Stimulated activated CD4-positive, alpha-beta T cell treated with anti-CD3 and anti-CD28 coated beads, Interleukin-1b, Interleukin-23, amount 100 ng/mL, for 4 hours (primary cell): ENCODE measurements at regions not wholly inside any gene's neighbourhood (a gene's known extent, or its start where the extent isn't known, plus 50 kb on each side); places are given as distances from the start of the nearest gene placed in this dataset.
"Not testable (repeated sequence)": the region's sequence is repeated elsewhere in the genome, so short reads cannot be mapped to it uniquely, and the experiment has no call there.

Experiments used
- DNase-seq, 2 donors: peaks; one replicate each; pipeline ENCODE4 v3.0.0-alpha.2; 2020; ENCODE audit warnings: low read depth in 2 of 2

DNA sequence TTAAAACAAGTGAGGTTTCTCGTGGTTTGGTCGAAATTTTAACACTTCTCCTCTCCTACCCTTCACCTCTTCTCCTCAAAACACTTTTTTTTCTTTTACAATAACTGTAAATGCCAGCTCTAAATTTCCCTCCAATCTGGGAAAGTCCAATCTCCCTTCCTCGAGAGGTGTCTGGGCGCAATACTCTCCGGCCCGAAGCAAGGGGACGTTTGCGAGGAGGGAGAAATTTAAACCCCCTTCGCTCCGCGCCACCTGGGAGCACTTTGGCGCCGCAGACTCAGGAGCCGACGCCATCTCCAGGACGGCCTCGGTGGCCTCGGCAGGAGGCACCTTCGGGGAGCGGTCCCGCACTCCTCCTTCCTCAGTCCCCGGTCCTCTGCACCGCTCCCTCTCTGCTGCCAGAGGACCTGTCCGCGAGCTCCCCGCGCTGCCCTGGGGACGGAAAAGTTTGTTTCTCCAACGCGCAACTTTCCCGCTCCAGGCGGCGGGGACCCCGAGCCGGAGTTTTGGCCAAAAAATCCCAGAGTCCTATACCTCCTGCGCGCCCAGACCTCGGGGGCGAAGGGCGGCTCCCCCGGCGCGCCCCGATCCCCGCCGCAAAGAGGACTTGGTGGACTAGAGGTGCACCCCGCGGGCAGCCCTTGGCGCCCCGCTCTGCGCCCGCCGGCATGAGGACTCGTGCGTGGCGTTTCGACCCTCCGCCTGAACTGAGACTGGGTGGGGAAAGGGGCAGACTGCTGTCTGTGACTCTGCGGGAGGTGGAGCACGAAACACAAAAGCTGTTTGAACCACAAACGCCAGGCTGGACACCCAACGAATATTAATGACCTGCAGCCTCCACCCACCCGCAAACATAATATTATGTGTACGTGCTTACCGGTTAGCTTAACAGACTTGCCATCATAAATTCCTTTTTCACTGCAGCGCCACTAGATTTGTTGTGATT is 95.2 kb upstream of the HMGA2 start:
- no peak for DNase-seq

DNA sequence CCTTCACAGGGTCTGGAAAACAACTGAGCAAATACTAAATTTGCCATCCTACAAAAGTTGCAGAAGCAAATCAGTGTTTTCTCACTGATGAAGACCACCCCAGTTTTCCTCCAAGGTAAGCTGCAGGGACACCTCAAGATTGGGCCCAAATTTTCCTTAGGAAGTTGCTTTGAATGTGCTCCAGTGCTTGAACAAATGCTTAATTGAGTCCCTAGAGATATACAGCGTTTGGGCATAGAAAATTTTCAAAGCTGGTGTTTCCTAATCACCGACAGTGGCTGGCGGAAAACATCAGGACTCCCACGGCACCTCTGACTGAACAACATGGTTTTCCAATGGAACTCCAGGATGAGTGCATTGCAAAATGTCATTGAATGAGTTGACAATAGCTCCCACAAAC is 92.5 kb upstream of the HMGA2 start:
- no peak for DNase-seq

DNA sequence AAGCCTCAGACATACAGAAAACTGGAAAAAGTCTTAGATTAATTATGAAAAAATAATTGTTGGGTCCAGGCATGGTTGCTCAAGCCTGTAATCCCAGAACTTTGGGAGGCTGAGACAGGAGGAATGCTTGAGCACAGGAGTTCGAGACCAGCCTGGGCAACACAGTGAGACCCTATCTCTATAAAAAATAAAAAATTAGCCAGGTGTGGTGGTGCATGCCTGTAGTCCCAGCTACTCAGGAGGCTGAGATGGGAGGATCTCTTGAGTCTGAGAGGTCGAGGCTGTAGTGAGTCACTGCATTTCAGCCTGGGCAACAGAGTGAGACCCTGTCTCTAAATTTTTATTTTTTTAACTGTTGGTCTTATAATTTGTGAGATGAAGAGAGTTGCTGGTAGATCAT is 90.6 kb upstream of the HMGA2 start:
- DNase-seq = not testable (repeated sequence)

DNA sequence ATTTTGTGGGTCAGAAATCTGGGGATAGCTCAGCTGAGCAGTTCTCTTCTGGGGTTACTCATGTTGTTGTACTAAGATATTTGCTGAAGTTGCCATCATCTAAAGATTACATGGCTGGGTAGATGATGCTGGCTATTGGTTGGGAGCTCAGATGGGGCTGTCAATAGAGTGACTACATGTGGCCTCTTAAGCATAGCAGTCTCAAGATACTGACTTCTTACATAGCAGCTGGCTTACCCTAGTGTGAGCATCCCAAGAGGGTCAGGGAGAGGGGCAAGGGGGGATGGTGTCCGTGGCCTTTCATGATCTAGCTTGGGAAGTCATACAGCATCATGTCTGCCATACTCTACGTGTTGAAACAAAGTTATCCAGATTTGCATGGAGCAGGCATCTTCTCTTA is 90.1 kb upstream of the HMGA2 start:
- DNase-seq = no peak

DNA sequence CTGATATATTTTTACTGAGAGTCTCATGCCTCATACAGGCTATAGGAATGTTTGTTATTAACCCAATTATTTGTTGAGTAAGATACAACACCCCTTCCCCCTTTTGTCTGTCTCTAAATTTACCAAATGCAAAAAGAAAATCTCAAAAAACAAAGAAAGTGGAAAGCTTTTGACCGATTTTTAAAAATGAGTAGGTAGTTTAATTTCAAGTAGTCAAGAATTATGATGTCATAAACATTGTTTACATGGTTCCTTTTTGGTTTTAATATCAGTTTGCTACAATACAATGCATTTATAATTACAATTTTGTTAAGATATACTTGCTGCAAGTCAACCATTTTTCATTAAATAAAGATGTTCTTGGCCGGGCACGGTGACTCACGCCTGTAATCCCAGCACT is 84.7 kb upstream of the HMGA2 start:
- no peak for DNase-seq

DNA sequence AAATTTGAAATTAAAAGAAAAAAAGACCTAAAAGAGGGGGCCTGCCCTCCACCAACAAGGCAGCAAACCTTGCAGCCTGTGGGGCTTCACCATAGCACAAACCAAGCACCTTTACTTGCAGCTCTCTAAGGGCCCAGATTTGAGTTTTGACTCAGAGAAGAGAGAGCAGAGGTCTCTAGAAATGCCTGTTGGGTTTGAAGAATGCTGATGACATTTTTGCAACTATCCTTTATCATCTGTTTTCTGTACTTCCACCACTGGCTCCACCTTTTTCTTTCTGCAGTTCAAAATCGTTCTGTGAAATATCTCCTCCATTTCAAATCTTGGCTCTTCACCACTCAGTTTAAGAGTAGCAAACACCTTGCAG is 83.8 kb upstream of the HMGA2 start:
- no peak for DNase-seq

DNA sequence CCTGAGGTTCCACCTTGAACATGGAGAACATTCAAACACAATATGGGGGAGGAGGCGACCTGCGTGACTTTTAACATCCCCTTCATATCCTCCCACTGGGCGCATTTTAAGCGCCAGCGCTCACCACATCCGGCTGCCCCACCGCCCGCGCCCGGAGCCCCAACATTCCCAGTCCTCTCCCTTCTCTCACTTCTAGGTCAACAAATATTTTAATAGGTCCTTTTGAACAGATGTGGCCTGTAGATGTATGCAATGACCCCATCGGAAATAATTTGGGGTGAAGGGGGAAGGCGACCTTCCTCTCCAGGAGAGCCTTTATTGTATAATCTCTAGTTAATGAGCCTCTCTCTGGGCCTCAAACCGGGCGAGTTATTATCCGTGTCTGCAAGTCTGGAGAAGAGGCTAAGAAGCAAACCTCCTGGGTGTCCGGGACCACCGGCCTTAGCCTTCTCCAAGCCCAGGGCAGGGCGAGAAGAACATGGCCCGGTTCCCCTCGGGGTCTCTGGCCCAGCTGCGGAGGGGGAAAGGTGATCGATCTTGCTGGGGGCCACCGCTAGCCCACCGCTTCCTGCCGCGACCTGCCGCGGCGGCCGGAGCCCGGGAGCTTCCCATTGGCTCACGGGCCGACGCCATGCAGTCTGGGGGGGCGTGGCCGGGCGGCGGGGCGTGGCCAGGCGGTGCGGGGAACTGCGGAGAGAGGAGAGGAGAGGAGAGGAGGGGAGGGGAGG is 83.2 kb upstream of the HMGA2 start:
- DNase-seq = peak; percentile 40 to 69

DNA sequence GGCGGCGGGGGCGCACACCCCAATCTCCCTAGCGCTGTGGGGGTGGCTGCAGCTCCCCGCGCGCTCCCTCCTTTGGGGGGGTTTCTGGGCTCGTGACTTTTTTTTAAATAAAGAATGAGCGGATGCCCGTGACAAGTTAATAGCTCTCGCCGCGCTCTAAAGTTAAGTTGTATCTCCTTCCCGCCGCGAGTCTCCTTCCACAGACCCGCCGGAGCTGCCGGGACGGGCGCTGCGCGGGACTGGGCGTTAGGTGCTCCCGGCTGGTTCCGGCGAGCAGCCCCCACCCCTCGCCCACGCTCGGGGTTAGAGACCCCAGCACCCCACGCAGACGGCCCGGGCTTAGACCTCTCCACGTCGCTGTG is 82.6 kb upstream of the HMGA2 start:
- no peak for DNase-seq

DNA sequence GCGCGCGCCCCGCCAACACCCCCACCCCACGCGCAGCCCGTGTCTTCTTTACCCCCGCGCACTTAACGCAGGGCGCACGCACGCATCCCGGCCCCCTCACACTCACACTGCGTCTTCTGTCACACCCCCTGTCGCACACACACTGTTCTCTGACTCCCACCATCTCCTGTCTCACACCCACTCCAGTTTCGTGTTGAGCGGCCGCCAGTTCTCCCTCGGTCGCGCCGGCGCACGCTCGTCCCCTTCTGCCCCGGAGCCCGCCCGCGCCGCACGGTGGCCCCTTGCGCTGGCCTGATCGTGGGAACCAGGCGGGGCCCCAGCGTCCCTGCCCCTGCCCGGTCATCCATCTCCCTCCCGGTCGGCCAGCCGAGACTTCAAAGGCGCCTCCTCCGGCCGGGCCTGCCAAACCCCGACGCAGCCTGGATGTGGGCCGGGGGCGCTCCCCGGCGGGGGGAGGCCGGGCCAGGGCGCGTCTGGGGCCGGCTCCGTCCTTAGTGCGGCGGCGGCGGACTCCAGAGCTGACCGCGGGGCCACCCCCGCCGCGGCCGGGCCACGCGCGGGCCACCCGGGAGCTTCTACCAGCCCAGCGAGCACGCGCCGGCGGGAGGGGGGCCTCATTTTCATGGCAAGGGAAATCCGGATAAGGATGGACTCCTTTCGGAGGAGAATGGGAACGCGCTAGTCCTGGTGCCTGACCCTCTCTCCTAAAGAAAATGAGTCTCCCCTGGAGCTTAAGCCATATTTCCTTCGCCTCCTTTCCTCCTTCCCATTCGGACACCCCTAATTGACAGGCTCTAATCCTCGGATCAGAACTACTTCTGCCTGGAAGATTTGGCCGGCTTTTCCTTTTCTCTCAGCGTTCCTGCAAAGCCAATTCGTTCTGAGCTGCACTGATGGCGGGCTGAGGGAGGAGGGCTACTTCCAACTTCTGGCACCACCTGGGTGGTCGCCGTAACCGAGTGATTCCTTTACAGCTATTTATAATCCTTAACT is 82.0 kb upstream of the HMGA2 start:
- DNase-seq = no peak

DNA sequence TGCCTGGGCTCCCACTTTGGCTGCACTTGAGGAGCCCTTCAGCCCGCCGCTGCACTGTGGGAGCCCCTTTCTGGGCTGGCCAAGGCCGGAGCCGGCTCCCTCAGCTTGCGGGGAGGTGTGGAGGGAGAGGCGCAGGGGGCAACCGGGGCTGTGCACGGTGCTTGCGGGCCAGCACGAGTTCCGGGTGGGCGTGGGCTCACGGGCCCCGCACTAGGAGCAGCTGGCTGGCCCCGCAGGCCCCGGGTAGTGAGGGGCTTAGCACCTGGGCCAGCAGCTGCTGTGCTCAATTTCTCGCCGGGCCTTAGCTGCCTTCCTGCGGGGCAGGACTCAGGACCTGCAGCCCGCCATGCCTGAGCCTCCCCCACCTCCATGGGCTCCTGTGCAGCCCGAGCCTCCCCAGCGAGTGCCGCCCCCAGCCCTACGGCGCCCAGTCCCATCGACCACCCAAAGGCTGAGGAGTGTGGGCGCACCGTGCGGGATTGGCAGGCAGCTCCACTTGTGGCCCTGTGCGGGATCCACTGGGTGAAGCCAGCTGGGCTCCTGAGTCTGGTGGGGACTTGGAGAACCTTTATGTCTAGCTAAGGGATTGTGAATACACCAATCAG is 79.9 kb upstream of the HMGA2 start:
- not testable (repeated sequence) for DNase-seq

DNA sequence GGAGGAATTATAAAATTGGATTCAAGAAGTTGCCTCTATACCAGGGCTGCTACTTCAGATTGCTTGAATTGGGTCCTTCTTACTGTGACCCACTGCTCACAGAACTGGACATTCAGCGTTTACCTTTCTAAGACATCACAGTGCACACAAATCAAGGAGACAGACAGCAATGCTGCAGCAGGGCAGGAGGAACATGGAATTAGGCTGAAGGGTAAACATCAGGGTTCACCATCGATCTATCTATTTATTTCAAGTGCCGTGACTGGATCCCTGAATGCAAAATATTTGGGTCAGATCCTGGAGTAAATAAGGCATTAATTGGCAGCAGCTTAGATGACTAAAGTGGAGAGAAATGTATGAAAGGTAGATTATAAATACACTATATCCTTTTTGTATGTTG is 76.9 kb upstream of the HMGA2 start:
- DNase-seq = no peak

DNA sequence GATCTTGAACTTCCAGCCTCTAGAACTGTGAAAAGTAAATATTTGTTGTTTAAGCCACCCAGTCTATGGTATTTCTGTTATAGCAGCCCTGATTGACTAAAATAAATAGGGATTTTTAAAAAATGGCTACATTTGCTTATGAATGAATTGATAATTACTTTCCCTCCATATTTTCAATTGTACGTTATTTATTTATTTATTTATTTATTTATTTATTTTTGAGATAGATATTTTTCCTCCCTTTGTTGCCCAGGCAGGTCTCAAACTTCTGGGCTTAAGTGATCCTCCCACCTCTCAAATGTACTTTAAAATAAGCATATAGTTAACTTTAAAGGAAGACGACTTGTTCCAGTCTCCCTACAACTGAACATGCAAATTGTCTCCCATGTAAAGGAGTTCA is 76.0 kb upstream of the HMGA2 start:
- DNase-seq = no peak

DNA sequence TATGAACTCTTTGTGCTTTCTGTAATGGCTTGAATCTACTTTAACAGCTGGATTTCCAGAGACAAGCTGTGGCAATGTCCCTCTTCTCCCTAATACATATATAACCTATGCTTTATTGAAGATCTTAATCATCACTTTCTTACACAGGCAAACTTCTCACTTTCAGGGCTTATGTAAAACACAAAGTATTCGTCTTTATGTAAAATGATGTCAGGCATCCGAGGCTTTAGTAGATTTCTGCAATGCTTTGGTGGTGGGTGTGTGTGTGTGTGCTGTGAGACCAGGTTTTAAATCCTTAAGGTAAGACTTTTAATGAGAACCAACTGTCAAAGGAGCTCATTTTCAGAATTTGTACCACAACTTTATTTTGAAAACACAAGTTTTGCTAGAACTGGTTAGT is 70.0 kb upstream of the HMGA2 start:
- no peak for DNase-seq

DNA sequence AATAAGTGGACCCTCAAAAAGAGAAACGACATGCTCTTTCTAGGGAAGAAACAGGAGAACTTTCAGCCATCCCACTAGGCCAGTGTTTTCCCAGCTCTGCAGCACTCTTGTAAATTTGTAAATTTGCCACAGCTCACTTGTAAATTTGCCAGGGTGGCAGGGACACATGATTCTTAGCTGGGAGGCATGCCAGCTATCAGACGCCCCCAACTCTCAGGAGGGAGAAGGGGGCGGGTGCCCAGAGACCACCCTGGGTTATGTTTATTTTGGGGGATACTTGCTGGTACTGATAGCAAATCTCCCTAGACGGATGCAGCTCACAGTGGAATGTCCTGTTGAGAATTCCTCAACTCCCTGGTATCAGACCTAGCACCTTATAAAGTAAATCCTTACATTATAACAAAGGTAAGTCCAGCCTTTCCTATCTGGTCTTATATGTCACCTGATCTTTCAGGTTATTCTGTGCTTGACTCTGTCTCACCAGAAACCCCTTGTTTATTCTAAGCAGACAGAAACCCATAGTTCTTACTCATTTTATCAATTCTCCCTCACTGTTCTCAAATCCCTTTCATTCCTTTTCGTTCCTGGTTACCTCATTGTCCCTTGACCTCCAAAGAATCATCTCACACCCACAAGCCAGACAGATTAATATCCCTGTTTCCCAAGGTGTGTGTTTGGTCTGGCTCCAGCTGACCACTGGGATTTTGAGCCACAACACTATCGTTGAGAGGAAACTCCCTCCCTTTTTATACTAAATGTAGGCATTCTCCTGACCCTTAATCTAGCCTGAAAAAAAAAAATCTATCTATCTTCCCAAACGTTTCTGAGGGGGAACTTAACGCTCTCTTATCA is 69.3 kb upstream of the HMGA2 start:
- DNase-seq = no peak

DNA sequence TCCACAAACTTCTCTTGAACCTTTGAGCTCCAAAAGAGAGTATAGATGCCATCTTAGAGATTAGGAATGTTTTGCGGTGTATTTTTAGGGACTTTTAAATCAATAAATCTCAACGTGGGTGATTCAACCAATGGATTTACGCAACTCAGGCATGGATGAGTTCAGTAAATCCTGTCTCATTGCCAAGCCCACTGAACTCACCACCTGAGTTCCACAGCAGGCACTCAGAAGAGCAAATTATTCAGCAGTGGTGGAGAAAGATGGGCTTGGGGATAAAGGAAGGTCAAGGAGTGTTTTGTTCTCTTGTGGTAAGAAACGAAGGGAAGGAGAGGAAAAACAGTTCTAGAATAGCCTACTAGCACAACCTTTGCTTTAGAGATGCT is 68.7 kb upstream of the HMGA2 start:
- DNase-seq = no peak

DNA sequence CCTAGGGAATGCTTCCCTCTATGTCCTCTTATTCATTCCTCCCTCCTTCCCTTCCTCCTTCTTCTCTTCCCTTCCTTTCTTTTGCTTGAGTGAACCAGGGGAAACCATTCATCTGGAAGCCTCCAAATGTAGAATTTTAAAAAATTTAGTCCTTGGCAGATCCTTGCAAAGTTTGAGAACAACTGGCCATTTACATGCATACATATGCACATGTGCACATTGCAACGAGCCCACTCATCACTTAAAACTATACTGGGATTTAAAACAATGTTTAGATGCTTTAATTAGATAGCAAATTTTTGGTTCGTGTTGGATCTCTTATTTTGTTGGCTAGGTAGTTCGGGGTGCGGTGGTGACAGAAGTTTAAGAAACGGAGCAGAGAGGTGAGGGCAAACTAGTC is 68.0 kb upstream of the HMGA2 start:
- DNase-seq = no peak

DNA sequence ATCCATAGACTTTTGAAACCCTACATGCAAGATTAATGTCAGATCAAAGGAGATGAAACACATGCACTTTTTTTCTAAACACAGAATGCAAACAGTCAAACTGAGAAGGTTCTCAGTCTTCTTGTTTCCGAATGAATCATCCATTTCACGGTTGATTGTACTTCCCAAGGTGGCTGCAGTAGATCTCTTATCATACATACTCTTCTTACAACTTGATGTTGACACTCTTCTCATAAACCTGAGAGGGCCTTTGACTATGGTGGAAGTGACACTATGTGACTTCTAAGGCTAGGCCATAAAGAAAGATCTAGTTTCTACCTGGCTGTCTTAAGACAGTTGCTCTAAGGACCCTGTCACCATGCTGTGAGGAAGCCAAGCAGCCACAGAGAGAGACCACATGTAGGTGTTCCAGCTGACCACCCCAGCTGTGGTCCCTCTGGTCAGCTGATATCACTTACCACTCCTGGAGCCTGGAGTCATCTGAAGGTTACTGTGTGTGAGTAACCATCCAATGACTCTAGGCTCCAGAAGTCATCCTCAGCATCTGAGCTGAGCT is 67.2 kb upstream of the HMGA2 start:
- DNase-seq = no peak

DNA sequence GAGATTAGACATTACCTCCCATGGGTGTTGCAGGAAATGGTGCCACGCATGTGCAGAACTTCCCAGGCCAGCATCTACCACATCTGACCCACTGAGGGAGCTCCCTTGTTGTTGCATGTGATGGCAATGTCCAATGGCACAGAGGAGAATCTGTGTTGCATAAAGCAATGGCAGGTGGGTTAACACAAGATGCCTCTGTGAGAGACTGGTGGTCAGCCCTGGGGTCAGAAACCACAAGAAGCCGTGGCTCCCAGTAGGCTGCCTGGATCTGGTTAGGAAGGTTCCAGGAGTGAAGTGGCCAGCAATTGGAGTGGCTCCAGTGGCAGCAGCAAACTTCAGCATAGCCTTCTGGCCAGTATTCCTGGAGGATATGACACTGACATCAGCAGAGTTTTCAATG is 65.9 kb upstream of the HMGA2 start:
- DNase-seq = no peak

DNA sequence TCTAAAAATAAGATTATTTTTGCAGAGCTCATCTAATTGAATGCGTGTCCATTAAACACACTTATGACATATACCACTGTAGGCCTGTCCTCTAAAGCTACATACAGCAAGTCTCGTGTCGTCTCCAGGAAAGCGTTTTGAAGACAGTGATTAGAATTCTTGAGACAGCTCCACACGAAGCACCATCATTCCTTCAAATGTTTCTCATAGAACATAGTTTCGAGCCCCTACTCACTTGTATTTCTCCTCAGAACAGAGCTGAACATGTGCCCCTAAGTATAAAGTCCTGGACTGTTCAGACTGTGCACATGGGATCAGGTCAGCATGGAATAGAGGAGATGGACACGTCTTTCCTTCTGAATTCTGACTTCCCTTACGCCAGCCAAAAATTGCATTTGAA is 64.5 kb upstream of the HMGA2 start:
- DNase-seq = no peak

DNA sequence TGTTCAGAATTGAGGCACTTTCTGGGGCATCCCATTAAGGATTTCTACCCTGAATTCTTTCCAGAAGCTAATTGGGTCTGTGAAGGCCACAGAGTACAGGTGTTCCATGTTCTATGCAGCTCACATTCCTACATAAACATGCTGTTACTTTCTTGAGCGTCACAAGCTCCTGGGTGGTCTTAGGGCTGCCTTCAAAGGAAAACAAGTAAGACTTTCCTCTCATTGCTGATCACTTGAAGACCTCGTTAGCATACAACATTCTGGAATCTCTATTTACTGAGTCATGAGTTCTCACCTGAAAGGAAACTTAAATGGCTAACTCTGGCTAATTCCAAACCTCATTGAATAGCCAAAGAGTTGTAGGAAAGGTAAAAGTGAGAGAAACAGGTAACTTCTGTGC is 63.0 kb upstream of the HMGA2 start:
- DNase-seq = no peak

DNA sequence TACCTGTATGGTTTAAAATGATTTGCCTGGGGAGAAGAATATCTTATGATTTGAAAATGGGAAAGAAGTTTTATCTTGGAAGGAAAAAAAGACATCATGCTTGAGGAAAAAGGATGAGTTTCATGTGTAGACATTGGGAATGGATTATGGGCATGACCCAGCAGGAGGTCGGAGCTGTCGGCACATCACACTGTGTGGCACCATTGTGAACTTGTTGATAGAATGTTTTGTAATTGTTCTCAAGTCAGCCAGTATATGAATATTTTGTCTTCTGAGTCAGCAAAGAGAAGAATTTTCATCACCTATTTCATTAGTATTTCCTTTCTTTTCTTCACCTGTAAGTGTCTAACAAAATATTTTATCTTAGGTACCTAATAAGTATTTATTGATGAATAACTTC is 60.0 kb upstream of the HMGA2 start:
- no peak for DNase-seq
